ENCODE measurements at regions not wholly inside any gene's neighbourhood (a gene's known extent, or its start where the extent isn't known, plus 50 kb on each side); places are given as distances from the start of the nearest gene placed in this dataset.
"Not testable (repeated sequence)": the region's sequence is repeated elsewhere in the genome, so short reads cannot be mapped to it uniquely, and the experiment has no call there.

GRCh38 chr13:18824678-18825077 is 356.9 kb downstream of the TUBA3C start:
- not testable (repeated sequence) for DNase-seq (ENCODE audit: low spot score)

- DNase-seq (ENCODE audit: low spot score), result not testable (repeated sequence)
Observed at GRCh38 chr13:18822655-18823639, 358.7 kb downstream of the TUBA3C start.

- DNase-seq (ENCODE audit: low spot score), result not testable (repeated sequence)
Observed at GRCh38 chr13:18773988-18774387, 407.6 kb downstream of the TUBA3C start.

GRCh38 chr13:18741696-18742095 is 439.9 kb downstream of the TUBA3C start:
- not testable (repeated sequence) for DNase-seq (ENCODE audit: low spot score)

GRCh38 chr13:18739310-18739709 is 442.3 kb downstream of the TUBA3C start:
- no peak for DNase-seq (ENCODE audit: low spot score)

- not testable (repeated sequence) for DNase-seq (ENCODE audit: low spot score)
Observed at GRCh38 chr13:18738086-18738485, 443.5 kb downstream of the TUBA3C start.

GRCh38 chr13:18727138-18727537 is 454.5 kb downstream of the TUBA3C start:
- not testable (repeated sequence) for DNase-seq (ENCODE audit: low spot score)

GRCh38 chr13:18726524-18726923 is 455.1 kb downstream of the TUBA3C start:
- not testable (repeated sequence) for DNase-seq (ENCODE audit: low spot score)

- DNase-seq (ENCODE audit: low spot score), result not testable (repeated sequence)
Observed at GRCh38 chr13:18725242-18725822, 456.3 kb downstream of the TUBA3C start.

GRCh38 chr13:18714889-18715288 is 466.7 kb downstream of the TUBA3C start:
- no peak for DNase-seq (ENCODE audit: low spot score)

GRCh38 chr13:18710673-18711072 is 471.0 kb downstream of the TUBA3C start:
- DNase-seq (ENCODE audit: low spot score), result not testable (repeated sequence)

- DNase-seq (ENCODE audit: low spot score), result not testable (repeated sequence)
Observed at GRCh38 chr13:18706538-18706937, 475.1 kb downstream of the TUBA3C start.

GRCh38 chr13:18702464-18703247 is 479.0 kb downstream of the TUBA3C start:
- not testable (repeated sequence) for DNase-seq (ENCODE audit: low spot score)

GRCh38 chr13:18698332-18698731 is 483.3 kb downstream of the TUBA3C start:
- DNase-seq (ENCODE audit: low spot score), result not testable (repeated sequence)

GRCh38 chr13:18697851-18698250 is 483.8 kb downstream of the TUBA3C start:
- not testable (repeated sequence) for DNase-seq (ENCODE audit: low spot score)

GRCh38 chr13:18697221-18697620 is 484.4 kb downstream of the TUBA3C start:
- DNase-seq (ENCODE audit: low spot score), result not testable (repeated sequence)

- not testable (repeated sequence) for DNase-seq (ENCODE audit: low spot score)
Observed at GRCh38 chr13:18677403-18677802, 504.2 kb downstream of the TUBA3C start.

- not testable (repeated sequence) for DNase-seq (ENCODE audit: low spot score)
Observed at GRCh38 chr13:18675268-18675667, 506.4 kb downstream of the TUBA3C start.

- not testable (repeated sequence) for DNase-seq (ENCODE audit: low spot score)
Observed at GRCh38 chr13:18673794-18674193, 507.8 kb downstream of the TUBA3C start.

- DNase-seq (ENCODE audit: low spot score), result not testable (repeated sequence)
Observed at GRCh38 chr13:18666585-18666984, 515.0 kb downstream of the TUBA3C start.

GRCh38 chr13:18665716-18666115 is 515.9 kb downstream of the TUBA3C start:
- DNase-seq (ENCODE audit: low spot score), result not testable (repeated sequence)

GRCh38 chr13:18665124-18665523 is 516.5 kb downstream of the TUBA3C start:
- DNase-seq (ENCODE audit: low spot score), result not testable (repeated sequence)

Data from A172 (cell line).